Lung (tissue), 11 donors: ENCODE measurements at regions not wholly inside any gene's neighbourhood (a gene's known extent, or its start where the extent isn't known, plus 50 kb on each side); places are given as distances from the start of the nearest gene placed in this dataset.

Source experiments
- ATAC-seq: fragments of 200-7000 bp; cut with Tn5 transposase; one replicate; pipeline ENCODE4 v1.9.1; 2020; ENCODE audit warnings: moderate number of reproducible peaks; ENCODE audit not compliant: insufficient read depth, low FRiP score
- DNase-seq, 3 donors: peaks; one replicate each; pipeline ENCODE4 v3.0.0-alpha.2; 2013 to 2017
- H3K27ac ChIP-seq, 2 donors: one replicate each; pipeline ENCODE4 v1.5.1; 2013; ENCODE audit warnings: mild to moderate bottlenecking in 2 of 2, moderate library complexity in 2 of 2, control low read depth in 1 of 2, inconsistent platforms in 1 of 2, low read depth in 1 of 2, low read length in 1 of 2
- H3K27me3 ChIP-seq, 3 donors: one replicate each; pipeline ENCODE4 v1.5.1; 2013; ENCODE audit warnings: low read length in 2 of 3; ENCODE audit not compliant: control insufficient read depth in 3 of 3, insufficient read depth in 3 of 3
- H3K36me3 ChIP-seq, 4 donors: one replicate each; pipeline ENCODE4 v1.5.1; 2013; ENCODE audit warnings: low read length in 4 of 4, mild to moderate bottlenecking in 1 of 4, moderate library complexity in 1 of 4; ENCODE audit not compliant: control insufficient read depth in 4 of 4, insufficient read depth in 4 of 4
- H3K4me1 ChIP-seq, 5 donors: one replicate each; pipeline ENCODE4 v1.5.1; 2013; ENCODE audit warnings: low read length in 5 of 5, mild to moderate bottlenecking in 2 of 5, moderate library complexity in 1 of 5; ENCODE audit not compliant: control insufficient read depth in 5 of 5, insufficient read depth in 5 of 5
- H3K4me3 ChIP-seq: one replicate; pipeline ENCODE4 v1.5.1; 2013; ENCODE audit warnings: mild to moderate bottlenecking, control low read depth, moderate library complexity
- H3K9ac ChIP-seq, 2 donors: one replicate each; pipeline ENCODE4 v1.5.1; 2013; ENCODE audit warnings: low read length in 2 of 2, control low read depth in 1 of 2; ENCODE audit not compliant: insufficient read depth in 1 of 2
- H3K9me3 ChIP-seq, 4 donors: one replicate each; pipeline ENCODE4 v1.5.1; 2013; ENCODE audit warnings: low read length in 3 of 4, mild to moderate bottlenecking in 1 of 4, moderate library complexity in 1 of 4; ENCODE audit not compliant: control insufficient read depth in 4 of 4, insufficient read depth in 3 of 4
- WGBS, 2 donors: extraction: QIAGEN DNeasy Blood & Tissue Kit; methylation state at CpG; one replicate each; pipeline ENCODE4 v1.1.7; 2013; 5-methylcytosine and 5-hydroxymethylcytosine counted together
- TF ChIP-seq, protein P1 (sequence below): IDR thresholded peaks from 2 replicates; pipeline ENCODE4 v1.5.1; 2012; ENCODE audit warnings: mild to moderate bottlenecking; ENCODE audit errors: control extremely low read depth, extremely low read depth
- donor health status: control.
- donor health status: control.
- donor health status: Bipolar disorder and iron deficiency.
- donor health status: healthy.
- donor health status: DM: yes; HTN: yes; CAD: no.

GRCh38 chr18:65659312-65659711, 91.5 kb upstream of the CDH7 start:
- TF ChIP-seq, protein P1, sequence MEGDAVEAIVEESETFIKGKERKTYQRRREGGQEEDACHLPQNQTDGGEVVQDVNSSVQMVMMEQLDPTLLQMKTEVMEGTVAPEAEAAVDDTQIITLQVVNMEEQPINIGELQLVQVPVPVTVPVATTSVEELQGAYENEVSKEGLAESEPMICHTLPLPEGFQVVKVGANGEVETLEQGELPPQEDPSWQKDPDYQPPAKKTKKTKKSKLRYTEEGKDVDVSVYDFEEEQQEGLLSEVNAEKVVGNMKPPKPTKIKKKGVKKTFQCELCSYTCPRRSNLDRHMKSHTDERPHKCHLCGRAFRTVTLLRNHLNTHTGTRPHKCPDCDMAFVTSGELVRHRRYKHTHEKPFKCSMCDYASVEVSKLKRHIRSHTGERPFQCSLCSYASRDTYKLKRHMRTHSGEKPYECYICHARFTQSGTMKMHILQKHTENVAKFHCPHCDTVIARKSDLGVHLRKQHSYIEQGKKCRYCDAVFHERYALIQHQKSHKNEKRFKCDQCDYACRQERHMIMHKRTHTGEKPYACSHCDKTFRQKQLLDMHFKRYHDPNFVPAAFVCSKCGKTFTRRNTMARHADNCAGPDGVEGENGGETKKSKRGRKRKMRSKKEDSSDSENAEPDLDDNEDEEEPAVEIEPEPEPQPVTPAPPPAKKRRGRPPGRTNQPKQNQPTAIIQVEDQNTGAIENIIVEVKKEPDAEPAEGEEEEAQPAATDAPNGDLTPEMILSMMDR, result no peak
- H3K27ac ChIP-seq, result no peak overlapping the region
- no peak overlapping the region for H3K9ac ChIP-seq
- H3K36me3 ChIP-seq, result no peaks in the 10 kb centered on the region
- DNase-seq (no peak), ATAC-seq (no peak)
- H3K4me1 ChIP-seq, result no peaks in the 10 kb centered on the region
- no peaks in the 10 kb centered on the region for H3K9me3 ChIP-seq
- H3K27me3 ChIP-seq, result no peaks in the 10 kb centered on the region
- H3K4me3 ChIP-seq, result no peak overlapping the region

DNA sequence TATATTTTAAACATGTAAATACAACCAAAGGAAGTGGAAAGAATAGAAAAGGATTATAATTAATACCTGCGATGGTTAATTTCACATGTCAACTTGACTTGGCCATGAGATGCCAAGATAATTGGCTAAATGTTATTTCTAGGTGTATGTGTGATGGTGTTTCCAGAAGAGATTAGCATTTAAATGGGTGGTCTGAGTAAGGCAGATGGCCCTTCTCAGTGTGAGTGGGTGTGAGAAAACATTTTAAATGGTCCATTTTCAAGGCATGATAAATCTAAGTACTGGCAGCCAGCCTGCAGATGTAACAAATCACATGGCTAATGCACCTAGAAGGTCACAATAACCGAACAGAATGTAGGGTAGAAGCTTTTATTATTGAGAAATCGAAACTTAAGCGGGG, 99.6 kb upstream of the CDH7 start:
- Histone ChIP-seq H3K27me3 (no peaks in the 10 kb centered on the region), H3K36me3 (no peaks in the 10 kb centered on the region), H3K9me3 (peaks cover 0 to 4% (median 2%) of the 10 kb centered on the region in 4 donors), H3K9ac (no peak overlapping the region), H3K4me3 (no peak overlapping the region), H3K27ac (no peak overlapping the region), H3K4me1 (no peaks in the 10 kb centered on the region)
- ATAC-seq, result no peak
- TF ChIP-seq, protein P1, result no peak
- no peak for DNase-seq
- WGBS, 2 donors, result 80 to 83% methylated on average over 4 of the region's 4 CpGs

DNA sequence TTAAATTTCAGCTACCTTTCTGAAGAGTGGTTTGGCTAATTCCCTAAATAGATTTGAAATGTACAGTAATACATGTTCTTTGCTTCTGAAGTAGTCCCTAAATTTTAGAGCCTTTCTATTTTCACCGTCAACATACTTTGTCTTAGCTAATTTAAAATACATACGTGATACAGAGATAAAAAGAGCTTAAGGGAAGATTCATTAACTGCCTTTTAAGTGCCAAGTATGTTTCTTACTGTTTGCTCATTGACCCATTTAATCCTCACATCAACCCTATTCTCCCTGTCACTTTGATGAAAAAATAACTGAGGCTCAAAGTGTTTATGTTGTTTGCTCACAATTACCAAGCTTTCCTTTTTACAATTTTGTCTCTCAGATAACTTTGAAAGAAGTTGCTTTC, 118.6 kb upstream of the CDH7 start:
- 59 to 75% methylated on average over 2 of the region's 2 CpGs for WGBS, 2 donors
- no peaks in the 10 kb centered on the region for H3K27me3 ChIP-seq
- H3K4me1 ChIP-seq, result no peaks in the 10 kb centered on the region
- no peak for ATAC-seq
- no peak overlapping the region for H3K9ac ChIP-seq
- no peak overlapping the region for H3K27ac ChIP-seq
- TF ChIP-seq, protein P1, result no peak
- H3K9me3 ChIP-seq, result no peaks in the 10 kb centered on the region
- H3K36me3 ChIP-seq, result no peaks in the 10 kb centered on the region
- H3K4me3 ChIP-seq, result no peak overlapping the region
- DNase-seq, result no peak

GRCh38 chr18:65631766-65632165, 119.0 kb upstream of the CDH7 start:
- 79 to 97% methylated on average over 1 of the region's 1 CpG for WGBS, 2 donors

More at GRCh38 chr18:65631766-65632165, 119.0 kb upstream of the CDH7 start:
- H3K4me3 ChIP-seq, result no peak overlapping the region
- DNase-seq, result no peak
- H3K4me1 ChIP-seq, result no peaks in the 10 kb centered on the region
- TF ChIP-seq, protein P1, result no peak
- no peak overlapping the region for H3K27ac ChIP-seq
- H3K36me3 ChIP-seq, result no peaks in the 10 kb centered on the region
- H3K9me3 ChIP-seq, result no peaks in the 10 kb centered on the region
- H3K27me3 ChIP-seq, result no peaks in the 10 kb centered on the region
- no peak for ATAC-seq
- H3K9ac ChIP-seq, result no peak overlapping the region
